M059J (cell line): ENCODE measurements at regions not wholly inside any gene's neighbourhood (a gene's known extent, or its start where the extent isn't known, plus 50 kb on each side); places are given as distances from the start of the nearest gene placed in this dataset.

Source experiments
- DNase-seq: peaks from one replicate; pipeline ENCODE4 v3.0.0-alpha.2; 2012; ENCODE audit warnings: low read depth

GRCh38 chr18:51724790-51725721, 527.6 kb upstream of the MEX3C start:
- no peak for DNase-seq

DNA sequence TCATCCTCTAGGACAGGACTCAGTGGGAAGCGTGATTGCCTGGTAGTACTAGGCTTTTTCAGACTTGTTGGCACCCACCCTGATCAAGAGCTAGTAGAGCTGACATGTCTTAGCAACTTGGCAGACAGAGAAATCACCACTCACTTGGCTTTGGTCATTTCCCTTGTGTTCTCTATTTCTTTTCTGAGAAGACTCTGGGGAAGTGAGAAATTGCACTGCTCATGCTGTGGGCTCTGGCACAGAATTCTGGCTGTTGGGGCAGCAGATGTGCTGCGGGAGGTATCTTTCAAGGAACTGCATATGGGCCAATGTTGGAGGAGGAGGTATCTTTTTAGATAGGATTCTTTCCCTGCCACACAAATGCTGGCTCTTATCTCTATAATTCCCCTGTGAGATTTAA, 529.1 kb upstream of the MEX3C start:
- no peak for DNase-seq

GRCh38 chr18:51727780-51728179, 530.3 kb upstream of the MEX3C start:
- DNase-seq = no peak

DNA sequence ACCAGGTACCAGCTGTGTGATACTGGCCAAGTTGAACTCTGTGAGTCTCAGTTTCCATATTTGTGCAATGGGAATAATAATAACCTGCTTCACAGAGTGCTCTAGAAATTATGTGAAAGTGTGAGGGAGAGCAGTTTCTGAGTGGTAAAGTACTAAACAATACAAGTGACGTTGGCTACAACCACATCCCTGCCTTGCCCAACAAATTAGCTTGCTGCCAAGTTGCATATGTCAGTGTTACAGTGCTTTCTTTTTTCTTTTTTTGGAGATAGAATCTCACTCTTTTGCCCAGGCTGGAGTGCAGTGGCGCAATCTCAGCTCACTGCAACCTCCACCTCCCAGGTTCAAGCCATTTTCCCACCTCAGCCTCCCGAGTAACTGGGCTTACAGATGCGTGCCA, 533.6 kb upstream of the MEX3C start:
- DNase-seq = no peak

- DNase-seq = no peak
These were observed 537.1 kb upstream of the MEX3C start for GRCh38 chr18:51734576-51734975.

DNA sequence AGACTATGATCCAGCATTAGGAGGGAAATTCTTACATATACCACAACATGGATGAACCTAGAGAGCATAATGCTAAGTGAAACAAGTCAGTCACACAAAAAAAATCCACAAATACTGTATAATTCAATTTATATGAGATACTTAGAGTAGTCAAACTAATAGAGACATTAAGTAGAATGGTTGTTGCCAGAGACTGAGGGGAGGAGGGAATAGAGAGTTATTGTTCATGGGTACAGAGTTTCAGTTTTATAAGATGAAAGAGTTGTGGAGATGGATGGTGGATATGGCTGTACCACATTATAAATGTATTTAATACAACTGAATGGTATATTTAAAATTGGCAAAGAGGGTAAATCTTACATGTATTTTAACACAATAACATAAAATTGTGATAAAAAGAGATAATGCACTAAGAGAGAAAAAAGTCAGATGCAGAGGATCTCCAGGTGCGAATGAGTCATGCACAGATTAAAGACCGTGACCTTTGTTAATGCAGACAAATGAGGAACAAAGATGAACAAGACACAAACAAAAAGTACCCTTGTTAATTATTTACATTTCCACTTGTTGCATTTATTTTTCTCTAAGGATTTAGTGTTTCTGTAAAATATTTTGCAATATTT, 541.7 kb upstream of the MEX3C start:
- no peak for DNase-seq

DNA sequence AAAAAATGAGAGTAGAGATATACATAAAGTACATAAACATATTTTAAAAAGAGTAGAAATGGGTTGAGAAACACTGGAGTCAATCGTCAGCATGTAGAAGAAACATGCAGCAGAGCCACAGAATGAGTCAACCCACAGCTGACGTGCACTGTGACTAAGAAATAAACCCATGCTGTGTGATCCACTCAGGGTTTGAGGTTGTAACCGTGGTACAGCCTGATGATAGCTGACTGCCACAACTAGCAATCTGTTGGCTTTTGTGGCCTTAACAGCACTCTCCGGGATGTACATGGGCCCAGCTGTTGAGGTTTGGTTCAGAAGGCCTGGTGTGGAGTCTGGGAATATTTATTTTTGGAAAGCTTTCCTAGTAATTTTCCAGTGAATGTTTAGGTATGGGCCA, 554.4 kb upstream of the MEX3C start:
- DNase-seq = no peak

- no peak for DNase-seq
These were observed 556.0 kb upstream of the MEX3C start for GRCh38 chr18:51753365-51754057.

DNA sequence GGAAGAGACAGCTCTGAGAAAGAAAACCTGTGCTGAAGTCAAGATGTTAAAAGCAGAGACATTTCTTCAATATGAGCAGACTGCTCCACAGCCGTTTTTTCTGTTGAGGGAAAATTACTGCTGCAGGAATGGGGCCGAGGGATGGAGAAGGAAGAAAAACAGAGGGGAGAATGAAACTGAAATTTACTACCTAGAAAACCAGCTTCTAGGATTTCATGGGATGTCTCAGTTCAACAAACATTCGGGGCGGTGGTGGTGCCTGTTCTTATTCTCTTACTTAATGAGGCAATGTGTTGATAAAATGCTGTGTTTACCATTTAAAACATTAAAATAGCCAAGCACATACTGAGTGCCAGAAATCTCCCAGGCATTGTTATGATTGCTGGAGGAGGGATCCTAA, 557.1 kb upstream of the MEX3C start:
- DNase-seq = no peak

DNA sequence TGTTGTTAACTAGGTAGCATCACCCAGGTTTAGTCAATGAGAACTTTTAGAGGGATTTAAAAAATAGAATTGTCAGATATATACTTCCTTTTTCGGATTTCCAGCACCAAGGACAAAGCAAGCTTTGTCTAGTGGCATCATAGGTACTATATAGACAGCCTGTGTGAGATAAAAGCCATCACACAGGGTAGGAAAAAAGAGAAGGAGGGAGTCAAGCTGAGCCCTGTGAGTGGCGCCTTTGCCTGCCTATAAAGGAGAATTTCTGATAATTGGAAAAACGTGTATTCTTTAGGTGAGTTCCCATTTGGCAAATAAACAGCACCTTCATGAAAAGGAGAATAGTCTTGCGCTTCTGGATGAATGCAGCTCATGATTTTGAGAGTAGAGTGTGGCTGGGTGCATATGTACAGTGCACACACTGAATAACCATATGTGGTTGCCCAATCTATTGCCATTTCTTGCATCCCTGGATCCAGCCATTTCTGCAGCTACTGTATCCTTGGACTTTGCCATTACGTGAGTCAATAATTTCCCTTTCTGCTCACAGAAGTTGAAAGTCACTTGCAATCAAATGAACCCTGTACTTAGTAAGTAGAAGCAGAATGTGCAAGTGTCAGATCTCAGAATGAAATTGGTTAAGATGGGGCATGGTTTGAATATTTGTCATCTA, 559.9 kb upstream of the MEX3C start:
- DNase-seq = no peak

- no peak for DNase-seq
These were observed 564.9 kb upstream of the MEX3C start for GRCh38 chr18:51762373-51762772.

GRCh38 chr18:51765606-51766360, 568.3 kb upstream of the MEX3C start:
- no peak for DNase-seq

GRCh38 chr18:51767293-51767692, 569.8 kb upstream of the MEX3C start:
- no peak for DNase-seq

GRCh38 chr18:51778115-51778514, 561.9 kb upstream of the DCC start:
- no peak for DNase-seq

- DNase-seq = no peak
These were observed 550.1 kb upstream of the DCC start for GRCh38 chr18:51789871-51790270.

GRCh38 chr18:51801514-51801913, 538.5 kb upstream of the DCC start:
- DNase-seq = no peak

DNA sequence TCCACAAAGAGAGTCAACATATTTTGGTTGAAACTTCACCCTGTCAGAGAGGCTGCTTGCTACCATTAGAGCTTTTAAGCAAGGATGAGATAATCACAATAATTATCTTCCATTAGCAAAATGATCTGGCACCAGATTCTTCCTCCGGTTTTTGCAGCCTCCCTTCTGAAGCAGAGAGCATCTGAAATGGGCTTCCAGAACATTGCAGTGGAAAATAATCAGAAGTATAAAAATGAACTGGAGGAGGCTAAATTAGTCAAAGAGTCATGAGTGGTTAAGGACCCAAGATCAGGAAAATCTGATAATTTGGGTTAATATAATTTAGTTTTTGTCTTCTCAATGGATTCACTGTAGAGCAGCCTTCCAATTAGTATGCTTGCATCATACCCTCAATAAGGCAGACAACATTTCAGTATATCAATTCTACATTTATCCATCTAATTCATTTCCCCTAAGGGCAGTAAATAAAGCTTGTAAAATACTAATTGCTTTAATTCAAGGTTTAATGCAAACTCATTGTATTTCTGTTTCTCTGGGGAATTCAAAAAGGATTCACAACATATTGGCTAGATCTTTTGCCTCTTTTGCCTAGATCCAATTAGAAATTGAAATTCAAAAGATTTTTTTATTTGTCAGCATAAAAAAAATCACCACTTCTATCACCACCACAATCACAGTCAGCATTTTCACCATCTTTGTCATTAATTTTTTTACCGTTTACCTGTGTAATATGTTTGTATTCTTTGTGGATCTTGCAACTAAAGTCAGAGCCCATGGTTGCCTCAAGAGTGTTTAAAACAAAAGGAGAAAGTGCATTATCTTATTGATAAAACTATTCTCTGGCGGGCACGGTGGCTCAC, 537.2 kb upstream of the DCC start:
- no peak for DNase-seq

GRCh38 chr18:51807336-51807735, 532.7 kb upstream of the DCC start:
- no peak for DNase-seq

DNA sequence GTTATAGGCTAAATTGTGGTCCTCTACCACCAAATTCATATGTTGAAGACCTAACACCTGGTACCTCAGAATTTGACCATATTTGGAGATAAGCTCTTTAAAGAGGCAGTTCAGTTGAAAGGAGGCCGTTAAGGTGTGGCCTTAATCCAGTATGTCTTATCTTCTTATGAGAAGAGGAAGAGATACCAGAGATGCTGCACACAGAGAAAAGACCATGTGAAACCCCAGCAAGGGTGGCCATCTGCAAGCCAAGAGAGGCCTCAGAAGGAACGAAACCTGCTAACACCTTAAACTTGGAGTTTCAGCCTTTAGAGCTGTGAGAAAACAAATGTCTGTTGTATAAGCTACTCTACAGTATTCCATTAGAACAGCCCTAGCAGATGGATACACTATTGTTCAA, 528.1 kb upstream of the DCC start:
- DNase-seq = no peak

GRCh38 chr18:51813740-51814139, 526.3 kb upstream of the DCC start:
- no peak for DNase-seq

DNA sequence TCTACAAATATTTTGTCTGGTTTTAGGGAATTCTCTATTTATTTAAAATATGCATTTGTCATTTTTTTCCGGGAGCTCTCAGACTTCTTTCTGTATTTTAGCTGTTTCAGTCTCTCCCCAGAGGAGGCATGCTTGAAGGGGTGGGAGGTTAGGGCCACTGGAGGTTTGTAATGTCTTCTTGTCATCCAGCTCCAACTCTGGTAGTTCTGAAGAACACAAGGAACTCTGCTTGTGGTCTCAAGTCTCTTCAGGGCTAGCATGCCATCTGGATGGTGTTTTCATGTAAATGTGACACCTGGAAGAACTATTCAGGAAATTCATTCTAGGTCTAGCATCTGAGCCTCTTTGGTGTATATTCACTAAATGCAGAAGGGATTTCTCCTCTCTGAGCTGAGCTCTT, 518.4 kb upstream of the DCC start:
- no peak for DNase-seq
